B cell (primary cell): ENCODE measurements at regions not wholly inside any gene's neighbourhood (a gene's known extent, or its start where the extent isn't known, plus 50 kb on each side); places are given as distances from the start of the nearest gene placed in this dataset.

Experiments
- CTCF ChIP-seq: fragments of 200-600 bp; IDR thresholded peaks from one replicate; pipeline ENCODE4 v1.8.0; 2022; ENCODE audit warnings: antibody characterized with exemption, mild to moderate bottlenecking
- EZH2 ChIP-seq: IDR thresholded peaks from 2 replicates; pipeline ENCODE4 v1.6.1; 2012; ENCODE audit warnings: borderline replicate concordance, low read depth, mild to moderate bottlenecking, moderate library complexity, low read length; ENCODE audit not compliant: insufficient read depth, poor library complexity, severe bottlenecking

DNA sequence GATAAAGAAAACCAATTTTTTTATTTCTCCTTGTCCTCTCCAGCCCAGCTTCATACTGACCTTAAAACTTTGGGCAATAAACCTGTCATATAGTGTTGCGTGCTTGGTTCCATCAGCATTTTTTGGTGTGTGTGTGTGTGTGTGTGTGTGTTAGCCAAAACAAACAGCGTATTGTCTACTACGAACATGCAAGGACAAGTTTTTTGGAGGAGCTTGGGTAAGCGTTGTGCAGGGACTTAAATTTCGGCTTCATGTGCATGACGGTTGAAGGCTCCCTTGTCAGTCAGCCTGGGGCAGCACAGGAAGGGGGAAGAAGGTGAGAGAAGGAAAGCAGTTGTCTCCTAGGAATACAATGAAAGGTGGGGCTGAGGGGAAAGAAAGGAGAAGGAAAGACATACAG lies 62.0 kb upstream of the PAX1 start:
- TF ChIP-seq CTCF (no peak), EZH2 (no peak)
